Fibroblast of mammary gland (primary cell): ENCODE measurements at regions not wholly inside any gene's neighbourhood (a gene's known extent, or its start where the extent isn't known, plus 50 kb on each side); places are given as distances from the start of the nearest gene placed in this dataset.

Source experiments
- DNase-seq: peaks from one replicate; pipeline ENCODE4 v3.0.0-alpha.2; 2010; ENCODE audit warnings: low read depth
- H3K4me3 ChIP-seq: 2 replicates; pipeline ENCODE4 v1.5.1; 2011; ENCODE audit warnings: low read depth, mild to moderate bottlenecking, low read length, moderate library complexity; ENCODE audit not compliant: control insufficient read depth
- TF ChIP-seq, protein P1 (sequence below): conservative IDR thresholded peaks from 2 replicates; pipeline ENCODE4 v1.5.1; 2011; ENCODE audit warnings: low read depth, low read length, inconsistent platforms; ENCODE audit not compliant: control insufficient read depth, insufficient read depth

DNA sequence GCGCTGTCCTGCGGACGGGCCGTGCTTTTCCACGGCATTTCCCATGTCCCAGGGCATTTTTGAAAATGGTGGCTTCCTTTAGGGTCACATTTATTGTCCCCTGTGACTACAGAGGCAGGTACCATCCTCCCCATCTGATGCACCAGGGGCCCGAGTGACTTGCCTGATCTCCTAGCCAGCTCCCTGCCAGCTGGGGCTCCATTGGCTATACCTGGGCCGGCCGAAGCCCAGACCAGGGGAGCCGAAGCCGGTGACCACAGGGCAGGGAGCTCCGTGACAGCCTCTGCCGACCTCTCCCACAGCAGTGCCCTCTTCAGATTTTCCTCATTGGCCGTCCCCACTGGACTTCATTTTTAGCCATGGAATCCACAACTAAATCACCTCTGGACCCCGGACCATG lies 170.6 kb downstream of the RBFOX3 start:
- H3K4me3 ChIP-seq = no peak overlapping the region

DNA sequence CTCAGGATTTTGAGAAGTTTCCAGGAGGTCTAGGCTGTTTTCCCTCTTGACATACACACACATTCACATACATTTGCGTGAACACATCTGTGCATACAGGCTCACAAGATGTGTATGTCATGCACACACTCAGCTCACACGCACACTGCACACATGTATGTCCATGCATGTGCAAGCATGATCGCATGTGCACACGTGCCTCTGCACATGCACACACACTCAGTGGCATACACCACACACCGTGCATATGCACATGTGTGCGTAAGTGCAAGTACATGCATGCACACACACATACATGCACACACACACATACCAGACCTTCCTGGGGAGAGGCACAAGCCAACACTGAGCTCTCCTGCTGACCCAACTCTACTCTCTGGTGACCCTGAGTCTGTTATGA lies 171.4 kb downstream of the RBFOX3 start:
- no peak overlapping the region for H3K4me3 ChIP-seq
- DNase-seq = no peak
- TF ChIP-seq, protein P1, sequence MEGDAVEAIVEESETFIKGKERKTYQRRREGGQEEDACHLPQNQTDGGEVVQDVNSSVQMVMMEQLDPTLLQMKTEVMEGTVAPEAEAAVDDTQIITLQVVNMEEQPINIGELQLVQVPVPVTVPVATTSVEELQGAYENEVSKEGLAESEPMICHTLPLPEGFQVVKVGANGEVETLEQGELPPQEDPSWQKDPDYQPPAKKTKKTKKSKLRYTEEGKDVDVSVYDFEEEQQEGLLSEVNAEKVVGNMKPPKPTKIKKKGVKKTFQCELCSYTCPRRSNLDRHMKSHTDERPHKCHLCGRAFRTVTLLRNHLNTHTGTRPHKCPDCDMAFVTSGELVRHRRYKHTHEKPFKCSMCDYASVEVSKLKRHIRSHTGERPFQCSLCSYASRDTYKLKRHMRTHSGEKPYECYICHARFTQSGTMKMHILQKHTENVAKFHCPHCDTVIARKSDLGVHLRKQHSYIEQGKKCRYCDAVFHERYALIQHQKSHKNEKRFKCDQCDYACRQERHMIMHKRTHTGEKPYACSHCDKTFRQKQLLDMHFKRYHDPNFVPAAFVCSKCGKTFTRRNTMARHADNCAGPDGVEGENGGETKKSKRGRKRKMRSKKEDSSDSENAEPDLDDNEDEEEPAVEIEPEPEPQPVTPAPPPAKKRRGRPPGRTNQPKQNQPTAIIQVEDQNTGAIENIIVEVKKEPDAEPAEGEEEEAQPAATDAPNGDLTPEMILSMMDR = no peak

More for the DNA sequence above, 170.6 kb downstream of the RBFOX3 start:
- TF ChIP-seq, protein P1 = no peak
- DNase-seq = no peak

DNA sequence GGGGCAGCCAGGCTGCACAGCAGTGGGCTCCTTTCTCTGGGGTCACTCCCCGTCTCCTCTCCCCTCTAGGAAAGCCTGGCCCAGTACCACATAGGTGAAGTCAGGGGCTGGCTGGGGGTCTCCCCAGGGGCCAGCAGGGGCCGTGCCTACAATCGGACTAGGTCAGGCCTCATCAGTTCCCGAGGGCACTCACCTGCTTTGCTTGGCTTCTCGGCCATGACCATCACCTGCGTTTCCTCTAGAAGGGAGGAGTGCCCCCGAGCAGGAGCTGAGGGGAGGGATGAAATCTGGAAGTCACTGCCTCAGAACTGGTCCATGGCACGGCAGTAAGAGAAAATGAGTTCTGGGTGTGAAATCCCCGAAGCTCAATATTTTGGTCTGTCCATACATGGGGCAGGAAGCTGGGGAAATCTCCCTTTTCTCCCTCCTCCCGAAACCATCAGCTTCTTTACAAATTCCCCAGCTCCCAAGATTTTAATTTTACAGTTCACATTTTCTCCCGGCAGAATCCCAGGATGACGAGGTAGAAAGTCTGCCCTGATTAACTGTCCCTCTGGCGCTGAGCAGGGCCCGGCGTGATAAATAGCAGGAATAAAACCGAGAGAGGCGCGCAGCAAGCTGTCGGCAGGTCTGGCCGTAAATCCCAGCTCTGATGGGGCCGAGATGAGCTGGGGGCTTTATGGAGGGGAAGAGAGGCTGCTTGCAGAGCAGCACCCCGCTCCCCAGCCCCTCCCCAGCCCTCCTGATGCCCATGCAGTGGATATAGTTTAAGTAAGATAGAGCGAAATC lies 172.1 kb downstream of the RBFOX3 start:
- TF ChIP-seq, protein P1 = no peak
- no peak for DNase-seq
- no peak overlapping the region for H3K4me3 ChIP-seq

DNA sequence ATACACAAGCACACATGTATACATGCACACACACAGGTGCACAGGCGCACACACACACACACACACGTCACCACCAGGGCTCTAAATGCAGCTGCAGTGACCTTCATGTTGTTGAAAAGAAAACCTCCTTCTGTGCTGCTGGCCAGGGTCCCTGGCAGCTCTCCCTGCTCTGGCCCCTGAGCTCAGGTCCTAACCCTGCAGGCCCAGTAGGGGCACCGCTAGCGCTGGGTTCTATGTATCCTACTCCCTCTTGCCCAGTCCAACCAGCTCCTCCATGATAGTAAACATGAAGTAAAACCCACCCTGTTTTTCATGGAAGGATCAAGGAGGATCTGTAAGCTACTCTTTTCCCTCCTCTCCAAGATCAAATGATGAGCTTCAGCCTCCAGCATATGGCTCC lies 172.8 kb downstream of the RBFOX3 start:
- TF ChIP-seq, protein P1 = no peak
- DNase-seq = no peak
- H3K4me3 ChIP-seq = no peak overlapping the region

DNA sequence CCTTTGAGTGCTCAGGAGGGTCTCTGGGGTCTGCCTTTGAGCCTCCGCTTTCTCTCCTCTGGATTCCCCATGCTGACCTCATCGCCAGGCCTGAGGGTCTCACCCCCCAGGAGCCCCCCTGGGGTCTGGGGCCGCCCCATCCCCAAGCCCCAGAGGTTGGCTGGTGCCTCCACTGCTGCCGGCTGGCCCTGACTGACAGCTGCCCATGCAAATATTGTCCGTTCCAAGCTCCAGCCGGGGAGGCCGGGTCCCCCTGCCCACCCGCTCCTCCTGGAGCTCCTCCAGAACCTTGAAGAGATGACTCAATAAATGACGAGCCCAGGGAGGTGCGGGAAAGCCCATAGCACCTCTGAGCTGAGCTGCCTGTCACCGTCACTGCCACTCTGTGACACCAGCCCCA lies 173.8 kb downstream of the RBFOX3 start:
- no peak for DNase-seq
- TF ChIP-seq, protein P1 = no peak

DNA sequence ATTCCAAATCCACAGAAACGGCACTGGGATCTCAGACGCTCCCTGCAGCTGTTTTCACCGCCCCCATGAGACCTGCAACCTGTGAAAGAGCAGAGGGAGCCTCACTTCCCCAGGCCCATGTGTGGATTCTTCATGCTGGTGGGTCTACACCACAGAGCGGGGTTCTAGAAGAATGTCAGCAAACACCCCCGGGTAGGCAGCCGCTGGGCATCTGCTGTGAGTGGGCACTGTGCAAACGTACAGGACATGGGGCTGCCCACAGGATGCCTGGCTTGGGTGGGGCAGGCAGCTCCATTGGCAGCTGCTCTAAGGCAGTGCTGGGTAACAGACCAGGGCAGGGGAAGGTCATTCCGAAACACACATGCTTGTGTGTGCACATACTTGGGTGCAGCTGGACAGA lies 174.9 kb downstream of the RBFOX3 start:
- no peak overlapping the region for H3K4me3 ChIP-seq
- TF ChIP-seq, protein P1 = no peak
- no peak for DNase-seq

More for the DNA sequence above, 173.8 kb downstream of the RBFOX3 start:
- no peak overlapping the region for H3K4me3 ChIP-seq

DNA sequence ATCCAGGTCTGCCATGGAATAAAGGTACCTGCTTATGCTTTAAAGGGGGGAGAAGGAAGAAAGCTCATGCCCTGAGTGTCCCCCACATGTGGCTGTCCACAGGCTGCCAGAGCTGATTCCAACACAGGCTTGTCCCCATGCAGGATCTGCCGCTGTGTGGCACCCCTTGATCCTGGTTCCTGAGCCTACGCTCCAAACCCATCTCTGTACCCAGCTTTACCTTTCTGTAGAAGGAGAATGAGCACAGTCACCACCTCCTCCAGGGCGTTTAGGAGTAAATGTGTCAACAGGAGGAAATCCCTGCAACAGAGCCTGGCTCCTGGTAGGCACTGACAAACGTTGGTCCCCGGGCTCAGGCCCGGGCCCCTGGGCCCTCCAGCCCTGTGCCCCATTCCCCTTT lies 175.6 kb downstream of the RBFOX3 start:
- no peak overlapping the region for H3K4me3 ChIP-seq
- TF ChIP-seq, protein P1 = no peak
- no peak for DNase-seq
